Peyer's patch (tissue), 4 donors: ENCODE measurements at regions not wholly inside any gene's neighbourhood (a gene's known extent, or its start where the extent isn't known, plus 50 kb on each side); places are given as distances from the start of the nearest gene placed in this dataset.
A peak's percentile ranks its signal among the peaks of the same experiment; 100 is the strongest.

Experiments used
- DNase-seq, 3 donors: peaks; one replicate each; pipeline ENCODE4 v3.0.0-alpha.2; 2017 to 2019
- H3K27ac ChIP-seq, 4 donors: fragments of 200-600 bp; sonication (generic); one replicate each; pipeline ENCODE4 v1.5.1; 2016 to 2019
- H3K27me3 ChIP-seq, 2 donors: fragments of 200-600 bp; sonication (generic); one replicate each; pipeline ENCODE4 v1.5.1; 2019
- H3K36me3 ChIP-seq, 3 donors: fragments of 200-600 bp; sonication (generic); one replicate each; pipeline ENCODE4 v1.5.1; 2016 to 2019
- H3K4me1 ChIP-seq, 4 donors: fragments of 200-600 bp; sonication (generic); one replicate each; pipeline ENCODE4 v1.5.1; 2016 to 2019
- H3K4me3 ChIP-seq, 4 donors: fragments of 200-600 bp; sonication (generic); 1 replicate in 3 of 4; 2 replicates in 1 of 4; pipeline ENCODE4 v1.5.1; 2016 to 2019; ENCODE audit warnings: mild to moderate bottlenecking in 1 of 4
- H3K9me3 ChIP-seq, 4 donors: fragments of 200-600 bp; sonication (generic); one replicate each; pipeline ENCODE4 v1.5.1; 2016 to 2019; ENCODE audit warnings: mild to moderate bottlenecking in 1 of 4
- CTCF ChIP-seq, 6 experiments: fragments of 450-650 bp in 4 of 6; fragments of 200-600 bp in 2 of 6; sonication (generic) in 1 of 6; IDR thresholded peaks; one replicate each; pipeline ENCODE4 v1.5.1; 2017 to 2019; ENCODE audit warnings: antibody characterized with exemption in 6 of 6, mild to moderate bottlenecking in 3 of 6, moderate library complexity in 1 of 6
- POLR2A ChIP-seq, 2 donors: fragments of 450-650 bp; IDR thresholded peaks; one replicate each; pipeline ENCODE4 v1.5.1; 2017; ENCODE audit warnings: antibody characterized with exemption in 2 of 2, mild to moderate bottlenecking in 2 of 2, moderate library complexity in 2 of 2

GRCh38 chr4:54371173-54371572 is 142.1 kb downstream of the PDGFRA start:
- Histone ChIP-seq H3K27me3 (no peaks in the 10 kb centered on the region), H3K36me3 (no peaks in the 10 kb centered on the region), H3K27ac (no peak overlapping the region), H3K4me1 (no peaks in the 10 kb centered on the region), H3K9me3 (no peaks in the 10 kb centered on the region), H3K4me3 (no peak overlapping the region)
- TF ChIP-seq CTCF (IDR thresholded peaks at IDR 0.05) (no peak), POLR2A (IDR thresholded peaks at IDR 0.05) (no peak)
- DNase-seq: no peak

GRCh38 chr4:54372951-54373350 is 143.9 kb downstream of the PDGFRA start:
- H3K27me3 ChIP-seq: no peaks in the 10 kb centered on the region
- H3K9me3 ChIP-seq: no peaks in the 10 kb centered on the region
- DNase-seq: no peak

GRCh38 chr4:54373718-54374210 is 144.7 kb downstream of the PDGFRA start:
- Histone ChIP-seq H3K9me3 (no peaks in the 10 kb centered on the region), H3K4me3 (no peak overlapping the region), H3K36me3 (no peaks in the 10 kb centered on the region), H3K27ac (no peak overlapping the region), H3K4me1 (no peaks in the 10 kb centered on the region), H3K27me3 (no peaks in the 10 kb centered on the region)
- no peak for DNase-seq
- no peak for TF ChIP-seq POLR2A (IDR thresholded peaks at IDR 0.05)
- TF ChIP-seq CTCF (IDR thresholded peaks at IDR 0.05): no peak

More at GRCh38 chr4:54372951-54373350, 143.9 kb downstream of the PDGFRA start:
- no peak overlapping the region for H3K27ac ChIP-seq
- no peaks in the 10 kb centered on the region for H3K36me3 ChIP-seq
- TF ChIP-seq CTCF (IDR thresholded peaks at IDR 0.05) (no peak), POLR2A (IDR thresholded peaks at IDR 0.05) (no peak)
- H3K4me3 ChIP-seq: no peak overlapping the region
- no peaks in the 10 kb centered on the region for H3K4me1 ChIP-seq

GRCh38 chr4:54378461-54378860 is 149.4 kb downstream of the PDGFRA start:
- Histone ChIP-seq H3K27ac (no peak overlapping the region), H3K27me3 (no peaks in the 10 kb centered on the region), H3K9me3 (no peaks in the 10 kb centered on the region), H3K4me1 (no peaks in the 10 kb centered on the region), H3K4me3 (no peak overlapping the region), H3K36me3 (no peaks in the 10 kb centered on the region)
- TF ChIP-seq CTCF (IDR thresholded peaks at IDR 0.05): no peak
- no peak for TF ChIP-seq POLR2A (IDR thresholded peaks at IDR 0.05)
- no peak for DNase-seq

- TF ChIP-seq POLR2A (IDR thresholded peaks at IDR 0.05): no peak
- no peak for TF ChIP-seq CTCF (IDR thresholded peaks at IDR 0.05)
- no peak for DNase-seq
- no peaks in the 10 kb centered on the region for H3K9me3 ChIP-seq
- no peak overlapping the region for H3K4me3 ChIP-seq
- H3K27ac ChIP-seq: no peak overlapping the region
- H3K4me1 ChIP-seq: no peaks in the 10 kb centered on the region
- no peaks in the 10 kb centered on the region for H3K27me3 ChIP-seq
- no peaks in the 10 kb centered on the region for H3K36me3 ChIP-seq
Measured at GRCh38 chr4:54384152-54384551, 155.1 kb downstream of the PDGFRA start.

GRCh38 chr4:54384563-54384962 is 155.5 kb downstream of the PDGFRA start:
- Histone ChIP-seq H3K27ac (no peak overlapping the region), H3K36me3 (no peaks in the 10 kb centered on the region), H3K4me1 (no peaks in the 10 kb centered on the region), H3K9me3 (no peaks in the 10 kb centered on the region), H3K27me3 (no peaks in the 10 kb centered on the region), H3K4me3 (no peak overlapping the region)
- TF ChIP-seq POLR2A (IDR thresholded peaks at IDR 0.05): no peak
- peak in 4 of 6 experiments; percentile 19 to 41 (median 38) for TF ChIP-seq CTCF (IDR thresholded peaks at IDR 0.05)
- DNase-seq: peak in 1 of 3 donors; percentile 56
